Activated B cell treated with CpG ODN at 0.5 μM for 24 hours (primary cell): ENCODE measurements at regions not wholly inside any gene's neighbourhood (a gene's known extent, or its start where the extent isn't known, plus 50 kb on each side); places are given as distances from the start of the nearest gene placed in this dataset.

Source experiments
- ATAC-seq: fragments of 200-7000 bp; cut with Tn5 transposase; one replicate; pipeline ENCODE4 v1.10.0; 2021; ENCODE audit warnings: low read depth, mild to moderate bottlenecking, moderate library complexity
- CTCF ChIA-PET: fragments of 350-600 bp; sonication (Branson Sonifier 250); formaldehyde crosslinking; loops from one replicate; lab custom pipeline; 2021; ENCODE audit warnings: antibody characterized with exemption; lab: Charles Lee
- POLR2A ChIA-PET: fragments of 350-600 bp; sonication (Branson Sonifier 250); formaldehyde crosslinking; loops from one replicate; lab custom pipeline; 2021; ENCODE audit warnings: antibody characterized with exemption; lab: Charles Lee
- DNase-seq: peaks from one replicate; pipeline ENCODE4 v3.0.0; 2022
- H3K27ac Mint-ChIP-seq: one replicate; pipeline ENCODE4 v1.8.0; 2020; ENCODE audit warnings: mixed read lengths
- H3K27me3 Mint-ChIP-seq: one replicate; pipeline ENCODE4 v1.8.0; 2021; ENCODE audit warnings: mixed read lengths
- H3K36me3 Mint-ChIP-seq: one replicate; pipeline ENCODE4 v1.8.0; 2021; ENCODE audit warnings: low read depth, mixed read lengths
- H3K4me1 Mint-ChIP-seq: one replicate; pipeline ENCODE4 v1.8.0; 2021; ENCODE audit warnings: mixed read lengths
- H3K4me3 Mint-ChIP-seq: one replicate; pipeline ENCODE4 v1.8.0; 2020; ENCODE audit warnings: mild to moderate bottlenecking, mixed read lengths
- H3K9me3 Mint-ChIP-seq: one replicate; pipeline ENCODE4 v1.8.0; 2020; ENCODE audit warnings: mixed read lengths
- intact Hi-C: fragments of 100-400 bp; cut with micrococcal nuclease; formaldehyde crosslinking; loops from one replicate; pipeline ENCODE4 v1.15.1; 2024
- TF ChIP-seq, protein P1 (sequence below): fragments of 200-600 bp; IDR thresholded peaks from one replicate; pipeline ENCODE4 v1.8.0; 2022; ENCODE audit warnings: antibody characterized with exemption, mild to moderate bottlenecking

DNA sequence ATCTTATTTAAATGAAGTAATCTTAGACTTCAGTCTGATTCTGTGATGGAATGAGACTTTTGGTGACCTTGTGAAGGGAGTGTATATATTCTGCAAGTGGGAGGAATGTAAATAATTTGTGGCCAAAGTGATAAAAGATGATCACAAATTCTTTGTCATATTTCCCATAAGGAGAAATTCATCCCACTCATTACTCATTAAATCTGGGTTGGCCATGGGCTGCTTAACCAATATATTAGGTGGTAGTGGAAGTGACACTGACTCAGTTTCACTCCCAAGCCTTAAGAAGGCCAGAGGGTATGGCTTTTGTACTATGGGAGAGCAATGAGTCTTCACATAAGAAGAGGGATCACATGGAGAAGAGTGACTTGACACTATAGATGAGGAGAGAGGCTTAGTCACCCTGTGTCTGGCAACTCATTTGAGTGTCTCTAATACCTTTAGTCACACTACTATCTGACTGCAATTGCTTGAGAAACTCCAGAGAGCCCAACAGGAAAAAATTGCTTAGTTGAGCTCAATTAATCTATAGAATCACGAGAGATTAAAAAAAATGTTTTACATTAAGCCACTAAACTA, 408.2 kb upstream of the PITX2 start:
- ChIA-PET CTCF (no interaction called here), POLR2A (no interaction called here)
- Mint-ChIP-seq H3K27me3 (no peaks in the 10 kb centered on the region), H3K36me3 (no peaks in the 10 kb centered on the region), H3K4me3 (no peak overlapping the region), H3K4me1 (no peaks in the 10 kb centered on the region), H3K27ac (no peak overlapping the region), H3K9me3 (no peaks in the 10 kb centered on the region)
- ATAC-seq, result no peak
- intact Hi-C loops, result no loop called here
- TF ChIP-seq, protein P1, sequence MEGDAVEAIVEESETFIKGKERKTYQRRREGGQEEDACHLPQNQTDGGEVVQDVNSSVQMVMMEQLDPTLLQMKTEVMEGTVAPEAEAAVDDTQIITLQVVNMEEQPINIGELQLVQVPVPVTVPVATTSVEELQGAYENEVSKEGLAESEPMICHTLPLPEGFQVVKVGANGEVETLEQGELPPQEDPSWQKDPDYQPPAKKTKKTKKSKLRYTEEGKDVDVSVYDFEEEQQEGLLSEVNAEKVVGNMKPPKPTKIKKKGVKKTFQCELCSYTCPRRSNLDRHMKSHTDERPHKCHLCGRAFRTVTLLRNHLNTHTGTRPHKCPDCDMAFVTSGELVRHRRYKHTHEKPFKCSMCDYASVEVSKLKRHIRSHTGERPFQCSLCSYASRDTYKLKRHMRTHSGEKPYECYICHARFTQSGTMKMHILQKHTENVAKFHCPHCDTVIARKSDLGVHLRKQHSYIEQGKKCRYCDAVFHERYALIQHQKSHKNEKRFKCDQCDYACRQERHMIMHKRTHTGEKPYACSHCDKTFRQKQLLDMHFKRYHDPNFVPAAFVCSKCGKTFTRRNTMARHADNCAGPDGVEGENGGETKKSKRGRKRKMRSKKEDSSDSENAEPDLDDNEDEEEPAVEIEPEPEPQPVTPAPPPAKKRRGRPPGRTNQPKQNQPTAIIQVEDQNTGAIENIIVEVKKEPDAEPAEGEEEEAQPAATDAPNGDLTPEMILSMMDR, result no peak
- no peak for DNase-seq

DNA sequence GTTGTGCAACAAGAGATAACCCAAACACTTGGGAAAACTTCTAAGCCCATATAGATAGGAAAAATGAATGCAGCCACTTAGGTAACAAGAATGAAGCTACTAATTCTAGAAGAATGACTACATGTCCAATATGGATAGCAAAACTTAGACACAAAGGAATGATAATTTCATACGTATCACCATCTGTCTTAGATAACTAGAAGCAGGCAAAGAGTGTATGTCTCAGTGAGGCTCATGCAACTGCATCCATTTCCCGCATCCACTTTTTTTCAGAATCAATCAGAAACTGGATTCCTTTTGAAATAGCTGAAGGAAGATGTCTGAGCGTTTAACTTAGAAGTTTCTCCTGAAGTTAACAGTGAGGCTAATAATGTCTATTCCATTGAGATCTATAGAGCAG, 408.7 kb upstream of the PITX2 start:
- DNase-seq, result no peak
- Mint-ChIP-seq H3K27me3 (no peaks in the 10 kb centered on the region), H3K9me3 (no peaks in the 10 kb centered on the region), H3K4me3 (no peak overlapping the region), H3K36me3 (no peaks in the 10 kb centered on the region), H3K4me1 (no peaks in the 10 kb centered on the region), H3K27ac (no peak overlapping the region)
- ATAC-seq, result no peak
- intact Hi-C loops, result no loop called here
- ChIA-PET POLR2A (no interaction called here), CTCF (no interaction called here)
- TF ChIP-seq, protein P1, result no peak

DNA sequence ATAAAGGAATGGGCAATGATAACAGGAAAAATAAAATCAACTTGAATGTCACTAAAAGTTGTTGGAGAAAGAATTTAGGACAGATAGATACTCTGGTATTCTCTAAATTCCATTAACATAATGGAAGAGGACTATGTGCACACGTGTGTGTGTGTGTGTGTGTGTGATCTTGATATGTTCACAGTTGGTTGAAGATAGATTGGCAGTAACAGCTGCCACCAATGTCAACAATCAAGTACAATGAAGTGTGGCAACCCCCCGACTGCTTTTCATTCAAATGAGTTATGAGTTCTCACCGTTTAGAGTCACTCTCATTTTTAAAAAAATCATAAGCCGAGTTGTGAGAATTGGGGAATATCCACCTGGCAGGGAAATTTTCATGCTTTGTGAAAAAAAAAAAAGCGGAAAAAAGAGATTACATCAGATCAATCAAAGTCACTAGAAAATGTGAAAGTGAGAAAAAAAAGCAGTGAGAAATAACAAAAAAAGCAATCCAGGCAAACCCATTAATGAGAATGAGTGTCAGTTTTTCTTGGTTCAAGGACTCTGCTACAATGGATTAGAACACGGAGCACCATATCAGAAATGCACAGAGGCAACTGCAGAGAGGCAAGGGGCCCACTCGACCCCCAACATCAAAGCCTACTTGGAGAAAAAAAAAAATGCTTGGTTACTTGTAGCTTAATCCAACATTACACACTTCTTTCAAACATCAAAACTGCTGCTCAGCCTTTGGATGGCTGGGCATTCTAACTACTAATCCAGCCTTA, 414.9 kb upstream of the PITX2 start:
- CTCF ChIA-PET, result no interaction called here
- TF ChIP-seq, protein P1, result no peak
- Mint-ChIP-seq H3K4me3 (no peak overlapping the region), H3K27me3 (no peaks in the 10 kb centered on the region), H3K27ac (no peak overlapping the region), H3K4me1 (no peaks in the 10 kb centered on the region), H3K9me3 (no peaks in the 10 kb centered on the region), H3K36me3 (no peaks in the 10 kb centered on the region)
- no peak for ATAC-seq
- POLR2A ChIA-PET, result no interaction called here
- no peak for DNase-seq
- intact Hi-C loops, result no loop called here

DNA sequence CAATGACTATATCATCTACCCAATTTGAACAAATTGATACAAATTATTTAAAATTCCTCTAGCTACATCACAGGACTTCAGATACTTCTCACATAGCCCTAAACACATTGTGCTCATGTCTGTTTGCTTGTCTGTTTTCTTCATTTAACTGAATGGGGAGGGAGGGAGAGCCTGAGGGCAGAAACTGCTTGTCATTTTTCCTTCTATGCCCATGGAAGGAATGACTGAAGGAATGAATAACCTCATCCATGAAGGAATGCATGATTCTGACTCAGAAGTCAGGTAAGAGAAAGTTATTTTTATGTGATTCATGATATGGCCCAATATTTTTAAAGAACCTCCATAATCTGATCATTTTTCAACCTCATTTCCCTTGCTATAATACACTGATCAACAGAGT, 418.0 kb upstream of the PITX2 start:
- DNase-seq, result no peak
- ChIA-PET CTCF (no interaction called here), POLR2A (no interaction called here)
- TF ChIP-seq, protein P1, result no peak
- Mint-ChIP-seq H3K27me3 (no peaks in the 10 kb centered on the region), H3K27ac (no peak overlapping the region), H3K9me3 (no peaks in the 10 kb centered on the region), H3K4me1 (no peaks in the 10 kb centered on the region), H3K4me3 (no peak overlapping the region), H3K36me3 (no peaks in the 10 kb centered on the region)
- intact Hi-C loops, result no loop called here
- no peak for ATAC-seq

DNA sequence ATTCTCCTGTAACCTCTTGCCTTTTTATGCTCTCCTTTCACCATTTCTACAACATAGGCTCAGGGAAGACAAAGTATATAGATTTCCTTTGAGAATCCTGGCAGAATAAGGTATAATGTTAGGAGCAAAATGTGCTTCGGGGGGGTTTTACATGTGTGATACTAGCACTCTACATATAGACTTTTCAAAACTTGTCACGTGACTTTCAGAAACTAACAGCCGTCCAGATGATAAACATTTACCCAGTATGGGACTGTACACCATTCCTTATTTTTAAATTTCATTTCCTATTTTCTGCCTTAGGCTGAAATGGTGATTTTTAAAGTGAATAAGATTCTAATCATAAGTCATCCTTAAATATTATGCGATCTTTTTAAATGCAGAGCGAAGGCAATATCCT, 420.4 kb upstream of the PITX2 start:
- Mint-ChIP-seq H3K4me3 (no peak overlapping the region), H3K27me3 (no peaks in the 10 kb centered on the region), H3K4me1 (no peaks in the 10 kb centered on the region), H3K9me3 (no peaks in the 10 kb centered on the region), H3K36me3 (no peaks in the 10 kb centered on the region), H3K27ac (no peak overlapping the region)
- TF ChIP-seq, protein P1, result no peak
- ChIA-PET CTCF (no interaction called here), POLR2A (no interaction called here)
- intact Hi-C loops, result no loop called here
- DNase-seq (no peak), ATAC-seq (no peak)
